IMR-90 (cell line): ENCODE measurements at regions not wholly inside any gene's neighbourhood (a gene's known extent, or its start where the extent isn't known, plus 50 kb on each side); places are given as distances from the start of the nearest gene placed in this dataset.
A peak's percentile ranks its signal among the peaks of the same experiment; 100 is the strongest.

Experiments
- ATAC-seq: fragments of 200-7000 bp; cut with Tn5 transposase; 2 replicates; pipeline ENCODE4 v1.9.1; 2020; ENCODE audit warnings: low read depth, mild to moderate bottlenecking, moderate library complexity
- BruUV-seq: library from RNA; stranded (reverse); fragments of 400-500 nt; replicated peaks from 2 replicates; lab custom pipeline; 2021; lab: Mats Ljungman, UMichigan
- CTCF ChIA-PET: fragments of 300-600 bp; formaldehyde crosslinking; extraction: SDS; loops from one replicate; lab custom pipeline; 2021; ENCODE audit warnings: antibody characterized with exemption; lab: Yijun Ruan, JAX
- POLR2A ChIA-PET: fragments of 300-600 bp; sonication (Branson Sonifier 250); formaldehyde crosslinking; loops from one replicate; lab custom pipeline; 2022; ENCODE audit warnings: antibody characterized with exemption; ENCODE audit not compliant: unreplicated experiment; lab: Charles Lee
- DNase-seq: peaks from one replicate; pipeline ENCODE4 v3.0.0; 2013
- H2AFZ ChIP-seq: replicated peaks from 2 replicates; pipeline ENCODE3; 2013; ENCODE audit warnings: low read length, mild to moderate bottlenecking; ENCODE audit not compliant: poor library complexity
- H2AK5ac ChIP-seq: 2 replicates; pipeline ENCODE4 v1.6.1; 2013; ENCODE audit warnings: low read depth, low read length, inconsistent platforms
- H2AK9ac ChIP-seq: replicated peaks from 2 replicates; pipeline ENCODE3; 2013; ENCODE audit warnings: mild to moderate bottlenecking, low read depth, low read length, moderate library complexity; ENCODE audit not compliant: poor library complexity
- H2BK120ac ChIP-seq: 2 replicates; pipeline ENCODE4 v1.6.1; 2013; ENCODE audit warnings: low read depth, low read length, inconsistent platforms
- H2BK15ac ChIP-seq: 3 replicates; pipeline ENCODE4 v1.6.1; 2013; ENCODE audit warnings: low read depth, low read length, inconsistent platforms
- H2BK20ac ChIP-seq: 2 replicates; pipeline ENCODE4 v1.6.1; 2013; ENCODE audit warnings: low read depth, mild to moderate bottlenecking, inconsistent platforms, low read length, moderate library complexity
- H2BK5ac ChIP-seq: 2 replicates; pipeline ENCODE4 v1.6.1; 2013; ENCODE audit warnings: mild to moderate bottlenecking, low read depth, low read length, inconsistent platforms; ENCODE audit not compliant: poor library complexity, severe bottlenecking
- H3K14ac ChIP-seq: replicated peaks from 2 replicates; pipeline ENCODE4 v1.6.1; 2013; ENCODE audit warnings: low read depth, low read length, inconsistent platforms
- H3K18ac ChIP-seq: 2 replicates; pipeline ENCODE4 v1.6.1; 2013; ENCODE audit warnings: low read depth, low read length, control low read depth
- H3K23ac ChIP-seq: 2 replicates; pipeline ENCODE4 v1.6.1; 2013; ENCODE audit warnings: low read depth, low read length, inconsistent platforms
- H3K27ac ChIP-seq: 2 replicates; pipeline ENCODE4 v1.5.1; 2013; ENCODE audit warnings: mild to moderate bottlenecking, control low read depth, low read length; ENCODE audit not compliant: insufficient read depth
- H3K27me3 ChIP-seq: 2 replicates; pipeline ENCODE4 v1.6.1; 2013; ENCODE audit warnings: low read length; ENCODE audit not compliant: control insufficient read depth, insufficient read depth
- H3K36me3 ChIP-seq: 2 replicates; pipeline ENCODE4 v1.6.1; 2013; ENCODE audit warnings: low read length, mixed read lengths; ENCODE audit not compliant: control insufficient read depth, insufficient read depth
- H3K4ac ChIP-seq: 2 replicates; pipeline ENCODE4 v1.6.1; 2013; ENCODE audit warnings: low read depth, low read length, inconsistent platforms
- H3K4me1 ChIP-seq: 2 replicates; pipeline ENCODE4 v1.6.1; 2013; ENCODE audit warnings: low read length, mixed read lengths; ENCODE audit not compliant: control insufficient read depth, insufficient read depth
- H3K4me2 ChIP-seq: 2 replicates; pipeline ENCODE4 v1.6.1; 2013; ENCODE audit warnings: low read depth, mild to moderate bottlenecking, control low read depth, low read length, moderate library complexity
- H3K4me3 ChIP-seq: 2 replicates; pipeline ENCODE4 v1.5.1; 2013; ENCODE audit warnings: low read depth, mild to moderate bottlenecking, control low read depth, low read length, moderate library complexity; ENCODE audit not compliant: insufficient read depth
- H3K56ac ChIP-seq: 2 replicates; pipeline ENCODE4 v1.6.1; 2013; ENCODE audit warnings: low read length, inconsistent platforms; ENCODE audit not compliant: insufficient read depth; ENCODE audit errors: extremely low read depth
- H3K79me1 ChIP-seq, 2 experiments: 2 replicates each; pipeline ENCODE4 v1.6.1; 2013; ENCODE audit warnings: low read length in 2 of 2, inconsistent platforms in 1 of 2, low read depth in 1 of 2
- H3K9ac ChIP-seq: 2 replicates; pipeline ENCODE4 v1.6.1; 2013; ENCODE audit warnings: low read depth, low read length, control low read depth
- H3K9me1 ChIP-seq: 2 replicates; pipeline ENCODE4 v1.6.1; 2013; ENCODE audit warnings: low read length, inconsistent platforms; ENCODE audit not compliant: insufficient read depth
- H3K9me3 ChIP-seq: 2 replicates; pipeline ENCODE4 v1.6.1; 2013; ENCODE audit warnings: low read length; ENCODE audit not compliant: control insufficient read depth, insufficient read depth
- H4K20me1 ChIP-seq: 2 replicates; pipeline ENCODE4 v1.6.1; 2013; ENCODE audit warnings: low read length, inconsistent platforms; ENCODE audit not compliant: insufficient read depth
- H4K5ac ChIP-seq: 2 replicates; pipeline ENCODE4 v1.6.1; 2013; ENCODE audit warnings: mild to moderate bottlenecking, low read depth, low read length, control low read depth
- H4K8ac ChIP-seq, 2 experiments: 2 replicates each; pipeline ENCODE4 v1.6.1; 2013; ENCODE audit warnings: low read depth in 2 of 2, low read length in 2 of 2, control low read depth in 1 of 2, inconsistent platforms in 1 of 2
- H4K91ac ChIP-seq: 2 replicates; pipeline ENCODE4 v1.6.1; 2013; ENCODE audit warnings: low read depth, low read length, inconsistent platforms; ENCODE audit not compliant: insufficient read depth
- CHD1 ChIP-seq: IDR thresholded peaks from 2 replicates; pipeline ENCODE4 v1.6.1; 2012; ENCODE audit warnings: low read depth, low read length, improper control_type of control experiment
- CTCF ChIP-seq: conservative IDR thresholded peaks from 2 replicates; pipeline ENCODE4 v1.5.1; 2012; ENCODE audit warnings: mild to moderate bottlenecking, low read depth, low read length, improper control_type of control experiment
- MXI1 ChIP-seq: IDR thresholded peaks from 2 replicates; pipeline ENCODE4 v1.6.1; 2012; ENCODE audit warnings: low read depth, mild to moderate bottlenecking, low read length, moderate library complexity, borderline replicate concordance
- NFE2L2 ChIP-seq: fragments of 150-350 bp; IDR thresholded peaks from 2 replicates; pipeline ENCODE4 v1.6.1; 2016; ENCODE audit warnings: low read depth, mild to moderate bottlenecking, low read length
- RFX5 ChIP-seq: IDR thresholded peaks from 2 replicates; pipeline ENCODE4 v1.8.0; 2012; ENCODE audit warnings: low read depth, mild to moderate bottlenecking, low read length, moderate library complexity
- WGBS, 2 experiments: methylation state at CpG; one replicate each; pipeline versions ENCODE4 v1.1.5 to v1.1.7; 2013; ENCODE audit warnings: missing lambda C conversion rate in 2 of 2; ENCODE audit not compliant: insufficient read length in 1 of 2; ENCODE audit errors: extremely low coverage in 2 of 2; 5-methylcytosine and 5-hydroxymethylcytosine counted together
- dilution Hi-C: fragments of 300-500 bp; cut with HindIII; formaldehyde crosslinking; loops from one replicate; pipeline ENCODE4 v1.14.3; 2018; ENCODE audit warnings: low sequenced_read_pairs; ENCODE audit not compliant: unreplicated experiment
- in situ Hi-C: fragments of 300-500 bp; cut with MboI; formaldehyde crosslinking; loops from 3 replicates; pipeline ENCODE4 v1.14.3; 2019; ENCODE audit warnings: low sequenced_read_pairs, inconsistent platforms, mixed read lengths
- intact Hi-C: fragments of 100-400 bp; cut with micrococcal nuclease; formaldehyde crosslinking; loops from 2 replicates; pipeline ENCODE4 v1.10.0; 2022

DNA sequence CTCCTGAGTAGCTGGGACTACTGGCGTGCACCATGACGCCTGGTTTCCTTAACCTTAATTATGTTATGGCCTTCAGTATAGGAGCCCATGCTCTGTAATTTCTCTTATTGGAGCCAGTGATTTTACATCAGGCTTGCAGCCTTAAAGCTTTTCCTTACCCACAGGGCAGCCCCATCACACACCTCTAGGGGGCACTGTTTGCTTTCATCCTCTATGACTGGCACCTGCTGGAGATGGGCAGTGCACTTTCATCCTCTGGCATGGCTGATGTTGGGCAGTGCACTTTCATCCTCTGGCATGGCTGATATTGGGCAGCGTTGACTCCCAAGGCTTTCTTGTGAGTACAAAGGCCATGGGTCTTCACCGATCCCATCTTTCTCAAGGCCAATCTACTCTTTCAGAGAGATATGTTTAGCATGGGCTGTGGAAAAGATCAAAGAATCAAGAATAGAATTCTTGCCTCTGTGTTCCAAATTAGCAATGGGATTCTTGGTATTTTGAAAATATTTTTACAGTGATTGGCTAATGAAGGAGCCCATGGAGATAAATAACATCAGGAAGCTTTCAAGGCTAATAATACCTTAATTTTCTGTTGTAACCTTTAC is 80.7 kb upstream of the MEX3C start:
- no peaks in the 10 kb centered on the region for H3K36me3 ChIP-seq
- no peak overlapping the region for H4K91ac ChIP-seq
- no peak overlapping the region for H3K56ac ChIP-seq
- DNase-seq, result no peak
- H3K23ac ChIP-seq, result no peak overlapping the region
- no peaks in the 10 kb centered on the region; the same call in 1 of the 2 replicates for H3K9me3 ChIP-seq
- no peaks in the 10 kb centered on the region for H3K9me1 ChIP-seq
- no peak overlapping the region for H4K8ac ChIP-seq
- H3K4me3 ChIP-seq, result no peak overlapping the region
- ChIA-PET POLR2A (no interaction called here), CTCF (interaction anchor here (0.6 kb wide), 2 partner anchors 11 to 1685 kb away, joined by 3 to 5 read pairs; no protein-coding TSS in a partner anchor)
- no peak overlapping the region for H4K5ac ChIP-seq
- no peak overlapping the region for H2BK20ac ChIP-seq
- H3K4ac ChIP-seq, result no peak overlapping the region
- dilution Hi-C loops (no loop called here), in situ Hi-C loops (no loop called here), intact Hi-C loops (no loop called here)
- no TSS peak for BruUV-seq
- no peaks in the 10 kb centered on the region for H4K20me1 ChIP-seq
- H3K14ac ChIP-seq, result no peak overlapping the region
- no CpG with 5 or more reads among the region's 4 CpGs for WGBS, 2 experiments
- no peaks in the 10 kb centered on the region for H3K4me1 ChIP-seq
- no peak overlapping the region for H2AK9ac ChIP-seq
- no peak overlapping the region for H2AFZ ChIP-seq
- no peak for ATAC-seq
- no peak overlapping the region for H3K9ac ChIP-seq
- no peaks in the 10 kb centered on the region for H3K79me1 ChIP-seq
- H2BK15ac ChIP-seq, result no peak overlapping the region
- no peak overlapping the region for H3K4me2 ChIP-seq
- H3K18ac ChIP-seq, result no peak overlapping the region
- H3K27ac ChIP-seq, result no peak overlapping the region
- no peak overlapping the region for H2BK5ac ChIP-seq
- no peak overlapping the region for H2AK5ac ChIP-seq
- TF ChIP-seq MXI1, result no peak
- TF ChIP-seq CTCF, result peak; percentile 11; the same call in 1 of the 2 replicates
- no peak for TF ChIP-seq RFX5
- TF ChIP-seq CHD1, result no peak
- no peak for TF ChIP-seq NFE2L2
- H2BK120ac ChIP-seq, result no peak overlapping the region
- no peaks in the 10 kb centered on the region for H3K27me3 ChIP-seq
